Lower leg skin (tissue), 3 donors: ENCODE measurements at regions not wholly inside any gene's neighbourhood (a gene's known extent, or its start where the extent isn't known, plus 50 kb on each side); places are given as distances from the start of the nearest gene placed in this dataset.

ENCODE experiments used
- CTCF ChIP-seq, 3 donors: fragments of 450-650 bp; IDR thresholded peaks; one replicate each; pipeline ENCODE4 v1.5.1; 2016; ENCODE audit warnings: antibody characterized with exemption in 3 of 3, mild to moderate bottlenecking in 3 of 3, moderate library complexity in 2 of 3
- POLR2A ChIP-seq, 2 donors: fragments of 450-650 bp; IDR thresholded peaks; one replicate each; pipeline ENCODE4 v1.6.1; 2016 to 2017; ENCODE audit warnings: antibody characterized with exemption in 2 of 2, mild to moderate bottlenecking in 1 of 2, moderate library complexity in 1 of 2

GRCh38 chr11:82229341-82229740, 504.3 kb downstream of the FAM181B start:
- TF ChIP-seq CTCF (IDR thresholded peaks at IDR 0.05) (no peak), POLR2A (IDR thresholded peaks at IDR 0.05) (no peak)
